HEK293T (cell line): ENCODE measurements at regions not wholly inside any gene's neighbourhood (a gene's known extent, or its start where the extent isn't known, plus 50 kb on each side); places are given as distances from the start of the nearest gene placed in this dataset.

ENCODE experiments used
- CTCF ChIA-PET: fragments of 350-600 bp; formaldehyde crosslinking; extraction: SDS; loops from one replicate; lab custom pipeline; 2021; ENCODE audit warnings: antibody characterized with exemption, inconsistent platforms; lab: Yijun Ruan, JAX
- POLR2A ChIA-PET: fragments of 350-600 bp; formaldehyde crosslinking; extraction: SDS; loops from one replicate; lab custom pipeline; 2020; ENCODE audit warnings: antibody characterized with exemption, inconsistent platforms; lab: Yijun Ruan, JAX
- DNase-seq: peaks from one replicate; pipeline ENCODE4 v3.0.0; 2012; ENCODE audit warnings: mixed read lengths; ENCODE audit errors: extremely low spot score
- ARNT ChIP-seq: fragments of 450-650 bp; IDR thresholded peaks from 2 replicates; pipeline ENCODE4 v1.6.1; 2017; ENCODE audit warnings: mild to moderate bottlenecking
- BHLHE40 ChIP-seq: fragments of 450-650 bp; IDR thresholded peaks from 2 replicates; pipeline ENCODE4 v1.6.1; 2016; ENCODE audit warnings: mild to moderate bottlenecking, moderate library complexity, borderline replicate concordance
- CTBP1 ChIP-seq: fragments of 450-650 bp; IDR thresholded peaks from 2 replicates; pipeline ENCODE4 v1.6.1; 2016; ENCODE audit warnings: borderline replicate concordance
- ELF4 ChIP-seq: fragments of 450-650 bp; IDR thresholded peaks from 2 replicates; pipeline ENCODE4 v1.6.1; 2017; ENCODE audit warnings: antibody characterized with exemption
- FOXA1 ChIP-seq: fragments of 450-650 bp; IDR thresholded peaks from 2 replicates; pipeline ENCODE4 v1.6.1; 2016; ENCODE audit warnings: mild to moderate bottlenecking
- FOXK2 ChIP-seq: fragments of 450-650 bp; IDR thresholded peaks from 2 replicates; pipeline ENCODE4 v1.6.1; 2016; ENCODE audit warnings: mild to moderate bottlenecking
- FOXM1 ChIP-seq: fragments of 450-650 bp; IDR thresholded peaks from 2 replicates; pipeline ENCODE4 v1.6.1; 2017; ENCODE audit warnings: mild to moderate bottlenecking, borderline replicate concordance
- HDGF ChIP-seq: fragments of 450-650 bp; IDR thresholded peaks from 2 replicates; pipeline ENCODE4 v1.6.1; 2017; ENCODE audit warnings: antibody characterized with exemption, borderline replicate concordance
- L3MBTL2 ChIP-seq: fragments of 450-650 bp; conservative IDR thresholded peaks from 2 replicates; pipeline ENCODE4 v1.6.1; 2016; ENCODE audit warnings: mild to moderate bottlenecking
- LEF1 ChIP-seq: fragments of 450-650 bp; IDR thresholded peaks from 2 replicates; pipeline ENCODE4 v1.6.1; 2017; ENCODE audit warnings: mild to moderate bottlenecking, borderline replicate concordance
- NFRKB ChIP-seq: fragments of 450-650 bp; IDR thresholded peaks from 2 replicates; pipeline ENCODE4 v1.6.1; 2016; ENCODE audit warnings: mild to moderate bottlenecking, moderate library complexity
- SP1 ChIP-seq: fragments of 450-650 bp; IDR thresholded peaks from 2 replicates; pipeline ENCODE4 v1.6.1; 2017
- SUZ12 ChIP-seq: fragments of 450-650 bp; IDR thresholded peaks from 2 replicates; pipeline ENCODE4 v1.6.1; 2016; ENCODE audit warnings: mild to moderate bottlenecking
- TARDBP ChIP-seq: fragments of 450-650 bp; IDR thresholded peaks from 2 replicates; pipeline ENCODE4 v1.6.1; 2016
- ZNF384 ChIP-seq: fragments of 450-650 bp; IDR thresholded peaks from 2 replicates; pipeline ENCODE4 v1.6.1; 2016
- TF ChIP-seq, protein P1 (sequence below): fragments of 450-650 bp; IDR thresholded peaks from 2 replicates; pipeline ENCODE4 v1.6.1; 2016

- CTCF ChIA-PET = no interaction called here
- no peak for DNase-seq
- POLR2A ChIA-PET = no interaction called here
- TF ChIP-seq ZNF384 (no peak), FOXK2 (no peak), SP1 (no peak), SUZ12 (no peak), ELF4 (no peak), BHLHE40 (no peak)
- TF ChIP-seq, protein P1, sequence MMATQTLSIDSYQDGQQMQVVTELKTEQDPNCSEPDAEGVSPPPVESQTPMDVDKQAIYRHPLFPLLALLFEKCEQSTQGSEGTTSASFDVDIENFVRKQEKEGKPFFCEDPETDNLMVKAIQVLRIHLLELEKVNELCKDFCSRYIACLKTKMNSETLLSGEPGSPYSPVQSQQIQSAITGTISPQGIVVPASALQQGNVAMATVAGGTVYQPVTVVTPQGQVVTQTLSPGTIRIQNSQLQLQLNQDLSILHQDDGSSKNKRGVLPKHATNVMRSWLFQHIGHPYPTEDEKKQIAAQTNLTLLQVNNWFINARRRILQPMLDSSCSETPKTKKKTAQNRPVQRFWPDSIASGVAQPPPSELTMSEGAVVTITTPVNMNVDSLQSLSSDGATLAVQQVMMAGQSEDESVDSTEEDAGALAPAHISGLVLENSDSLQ = no peak
Observed at GRCh38 chr2:195370167-195370943, 286.7 kb upstream of the SLC39A10 start.

GRCh38 chr2:195369218-195369587, 287.8 kb upstream of the SLC39A10 start:
- TF ChIP-seq BHLHE40 = no peak
- no peak for TF ChIP-seq SP1
- no peak for TF ChIP-seq FOXM1
- TF ChIP-seq L3MBTL2 = no peak
- TF ChIP-seq CTBP1 = no peak
- no peak for TF ChIP-seq HDGF
- no peak for TF ChIP-seq ELF4
- no peak for TF ChIP-seq FOXA1
- TF ChIP-seq LEF1 = no peak
- TF ChIP-seq ZNF384 = no peak
- no peak for TF ChIP-seq NFRKB
- no peak for TF ChIP-seq FOXK2
- TF ChIP-seq TARDBP = no peak
- TF ChIP-seq, protein P1 = no peak
- TF ChIP-seq ARNT = no peak
- no peak for TF ChIP-seq SUZ12
- ChIA-PET POLR2A (no interaction called here), CTCF (no interaction called here)
- no peak for DNase-seq

DNA sequence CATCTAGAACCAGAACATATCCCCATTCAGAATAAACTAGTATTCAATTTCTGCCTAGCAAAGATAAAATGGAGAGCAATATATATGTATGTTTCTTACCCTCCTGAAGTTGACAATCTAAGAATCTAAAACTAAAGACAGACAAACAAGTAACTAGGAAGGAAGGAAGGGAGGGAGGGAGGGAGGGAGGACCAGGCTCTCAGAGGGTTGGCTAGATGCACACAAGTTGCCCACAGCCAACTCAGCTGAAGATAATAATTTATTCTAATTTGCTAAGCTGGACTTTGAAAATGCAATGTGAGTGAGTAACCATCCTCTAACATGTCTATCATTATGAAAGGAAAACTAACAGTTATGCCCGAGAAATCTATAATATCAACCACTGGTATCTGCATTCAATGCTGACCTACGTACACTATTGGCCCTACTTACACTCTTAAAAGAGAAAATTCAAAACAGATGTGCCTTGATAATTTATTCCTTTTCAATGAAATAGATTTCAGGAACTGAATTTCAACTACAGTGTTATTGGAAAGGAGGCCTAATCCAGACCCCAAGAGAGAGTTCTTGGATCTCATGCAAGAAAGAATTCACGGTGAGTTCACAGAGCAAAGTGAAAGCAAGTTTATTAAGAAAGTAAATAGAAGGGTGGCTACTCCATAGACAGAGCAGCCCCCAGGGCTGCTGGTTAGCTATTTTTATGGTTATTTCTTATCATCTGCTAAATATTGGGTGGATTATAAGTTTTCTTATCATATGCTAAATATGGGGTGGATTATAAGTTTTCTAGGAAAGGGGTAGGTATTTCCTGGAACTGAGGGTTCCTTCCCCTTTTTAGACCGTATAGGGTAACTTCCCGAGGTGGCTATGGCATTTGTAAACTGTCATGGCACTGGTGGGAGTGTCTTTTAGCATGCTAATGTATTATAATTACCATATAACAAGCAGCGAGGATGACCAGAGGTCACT, 288.5 kb upstream of the SLC39A10 start:
- DNase-seq = no peak
- POLR2A ChIA-PET = no interaction called here
- TF ChIP-seq HDGF (no peak), TARDBP (no peak), ZNF384 (no peak), SP1 (no peak), CTBP1 (no peak), SUZ12 (no peak), FOXA1 (no peak), LEF1 (no peak), FOXM1 (no peak), ELF4 (no peak), BHLHE40 (no peak), FOXK2 (no peak), NFRKB (no peak), ARNT (no peak), L3MBTL2 (no peak)
- TF ChIP-seq, protein P1 = no peak
- CTCF ChIA-PET = no interaction called here

DNA sequence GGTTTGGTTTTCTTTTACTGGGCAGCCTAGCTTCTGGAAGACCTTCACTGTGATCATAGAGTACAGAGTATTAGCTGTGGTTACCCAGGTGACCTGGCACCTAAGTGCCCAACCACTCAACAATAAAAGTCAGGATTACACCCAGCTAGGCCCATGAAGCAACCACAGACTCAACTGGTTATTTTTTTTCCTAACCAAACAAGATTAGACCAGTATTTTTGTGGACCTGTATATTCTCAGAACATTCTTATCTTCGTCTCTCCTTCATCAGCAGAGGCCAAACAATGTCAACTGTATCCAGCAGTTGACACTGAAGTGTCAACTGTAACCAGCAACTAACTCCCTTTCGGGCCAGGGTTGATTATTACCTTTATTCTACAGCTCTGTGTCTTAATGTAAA, 289.2 kb upstream of the SLC39A10 start:
- ChIA-PET CTCF (no interaction called here), POLR2A (no interaction called here)
- no peak for TF ChIP-seq BHLHE40
- no peak for TF ChIP-seq CTBP1
- TF ChIP-seq FOXK2 = no peak
- no peak for TF ChIP-seq FOXM1
- no peak for TF ChIP-seq L3MBTL2
- TF ChIP-seq ZNF384 = no peak
- TF ChIP-seq, protein P1 = no peak
- no peak for TF ChIP-seq LEF1
- TF ChIP-seq SUZ12 = no peak
- no peak for TF ChIP-seq HDGF
- TF ChIP-seq FOXA1 = no peak
- TF ChIP-seq SP1 = no peak
- no peak for TF ChIP-seq ELF4
- TF ChIP-seq TARDBP = no peak
- no peak for DNase-seq
